WTC11 (cell line): ENCODE measurements at regions not wholly inside any gene's neighbourhood (a gene's known extent, or its start where the extent isn't known, plus 50 kb on each side); places are given as distances from the start of the nearest gene placed in this dataset.

Experiments
- ATAC-seq: fragments of 200-7000 bp; cut with Tn5 transposase; 2 replicates; pipeline ENCODE4 v1.10.0; 2021; ENCODE audit warnings: mild to moderate bottlenecking, moderate library complexity
- CTCF ChIA-PET: fragments of 300-600 bp; sonication (Branson Sonifier 250); formaldehyde crosslinking; loops from one replicate; lab custom pipeline; 2021; ENCODE audit warnings: antibody characterized with exemption; lab: Charles Lee
- POLR2A ChIA-PET: fragments of 350-600 bp; sonication (Branson Sonifier 250); formaldehyde crosslinking; loops from one replicate; lab custom pipeline; 2021; ENCODE audit warnings: antibody characterized with exemption; lab: Charles Lee
- DNase-seq: peaks from one replicate; pipeline ENCODE4 v3.0.0; 2021; ENCODE audit warnings: low spot score
- H3K27ac Mint-ChIP-seq: 2 replicates; pipeline ENCODE4 v1.8.0; 2021; ENCODE audit warnings: mixed read lengths
- H3K27me3 Mint-ChIP-seq: 2 replicates; pipeline ENCODE4 v1.8.0; 2021; ENCODE audit warnings: low read depth, mild to moderate bottlenecking, moderate library complexity, mixed read lengths
- H3K36me3 Mint-ChIP-seq: 2 replicates; pipeline ENCODE4 v1.8.0; 2021; ENCODE audit warnings: mixed read lengths
- H3K4me1 Mint-ChIP-seq: 2 replicates; pipeline ENCODE4 v1.8.0; 2022; ENCODE audit warnings: mixed read lengths
- H3K4me3 Mint-ChIP-seq: 2 replicates; pipeline ENCODE4 v1.8.0; 2021; ENCODE audit warnings: mild to moderate bottlenecking, moderate library complexity, mixed read lengths
- H3K9me3 Mint-ChIP-seq: 2 replicates; pipeline ENCODE4 v1.8.0; 2021; ENCODE audit warnings: mixed read lengths
- CBFB ChIP-seq: sonication (generic); formaldehyde crosslinking; IDR thresholded peaks from 2 replicates; pipeline ENCODE4 v1.8.1; 2022; ENCODE audit warnings: mild to moderate bottlenecking, low read depth, missing genetic modification reagents
- ELF4 ChIP-seq: sonication (generic); formaldehyde crosslinking; IDR thresholded peaks from 2 replicates; pipeline ENCODE4 v1.8.1; 2022; ENCODE audit warnings: low read depth, mild to moderate bottlenecking, moderate library complexity, missing genetic modification reagents
- ERG ChIP-seq: fragments of 250-450 bp; sonication (Bioruptor Pico); IDR thresholded peaks from 2 replicates; pipeline ENCODE4 v1.8.0; 2021; ENCODE audit warnings: mild to moderate bottlenecking
- GABPB1 ChIP-seq: sonication (generic); formaldehyde crosslinking; IDR thresholded peaks from 2 replicates; pipeline ENCODE4 v1.8.1; 2023; ENCODE audit warnings: mild to moderate bottlenecking, missing genetic modification reagents
- HMGXB4 ChIP-seq: sonication (generic); formaldehyde crosslinking; IDR thresholded peaks from 2 replicates; pipeline ENCODE4 v1.8.1; 2023; ENCODE audit warnings: mild to moderate bottlenecking, moderate library complexity, missing genetic modification reagents
- NR1H2 ChIP-seq: sonication (generic); formaldehyde crosslinking; IDR thresholded peaks from 2 replicates; pipeline ENCODE4 v1.9.0; 2021; ENCODE audit warnings: mild to moderate bottlenecking, moderate library complexity, missing genetic modification reagents
- PREB ChIP-seq: sonication (generic); formaldehyde crosslinking; IDR thresholded peaks from 2 replicates; pipeline ENCODE4 v1.8.1; 2022; ENCODE audit warnings: mild to moderate bottlenecking, missing genetic modification reagents, moderate library complexity, borderline replicate concordance
- SMAD4 ChIP-seq: sonication (generic); formaldehyde crosslinking; IDR thresholded peaks from 2 replicates; pipeline ENCODE4 v1.8.0; 2022; ENCODE audit warnings: mild to moderate bottlenecking, missing genetic modification reagents
- ZNF219 ChIP-seq: sonication (generic); formaldehyde crosslinking; IDR thresholded peaks from 2 replicates; pipeline ENCODE4 v1.8.0; 2023; ENCODE audit warnings: missing genetic modification reagents, mild to moderate bottlenecking, borderline replicate concordance
- ZNF232 ChIP-seq: sonication (generic); formaldehyde crosslinking; IDR thresholded peaks from 2 replicates; pipeline ENCODE4 v1.8.0; 2022; ENCODE audit warnings: mild to moderate bottlenecking, missing genetic modification reagents
- ZNF263 ChIP-seq: sonication (generic); formaldehyde crosslinking; IDR thresholded peaks from 2 replicates; pipeline ENCODE4 v1.8.1; 2022; ENCODE audit warnings: low read depth, mild to moderate bottlenecking, moderate library complexity, missing genetic modification reagents
- ZNF396 ChIP-seq: fragments of 250-450 bp; sonication (Bioruptor Pico); IDR thresholded peaks from 2 replicates; pipeline ENCODE4 v1.8.0; 2021; ENCODE audit warnings: mild to moderate bottlenecking, moderate library complexity, borderline replicate concordance
- ZNF671 ChIP-seq: fragments of 250-450 bp; sonication (Bioruptor Pico); IDR thresholded peaks from 2 replicates; pipeline ENCODE4 v1.8.0; 2021; ENCODE audit warnings: mild to moderate bottlenecking
- ZSCAN18 ChIP-seq: fragments of 250-450 bp; sonication (Bioruptor Pico); IDR thresholded peaks from 2 replicates; pipeline ENCODE4 v2.1.2; 2022; ENCODE audit warnings: mild to moderate bottlenecking, moderate library complexity

GRCh38 chr2:147686365-147686764 is 158.5 kb upstream of the ACVR2A start (continued):
- no peak for TF ChIP-seq ZNF671 (CRISPR knock-in tag)
- TF ChIP-seq ZNF396 (CRISPR knock-in tag): no peak
- no peak for TF ChIP-seq ZNF263 (CRISPR knock-in tag)
- TF ChIP-seq ZNF232 (CRISPR knock-in tag): no peak
- no peak for TF ChIP-seq SMAD4 (CRISPR knock-in tag)

GRCh38 chr2:147684903-147685302 is 159.9 kb upstream of the ACVR2A start:
- H3K27me3 Mint-ChIP-seq: peaks cover 2% of the 10 kb centered on the region; the same call in 1 of the 2 replicates
- peaks cover 15% of the 10 kb centered on the region for H3K4me1 Mint-ChIP-seq
- H3K4me3 Mint-ChIP-seq: no peak overlapping the region
- POLR2A ChIA-PET: no interaction called here
- ATAC-seq (no peak), DNase-seq (no peak)
- TF ChIP-seq ZSCAN18 (CRISPR knock-in tag): no peak
- TF ChIP-seq HMGXB4 (CRISPR knock-in tag): no peak
- no peak for TF ChIP-seq CBFB (CRISPR knock-in tag)
- TF ChIP-seq SMAD4 (CRISPR knock-in tag): no peak
- H3K36me3 Mint-ChIP-seq: peaks cover 24% of the 10 kb centered on the region
- CTCF ChIA-PET: interaction anchor here (2.1 kb wide), 1 partner anchor 226 kb away, joined by 5 read pairs; no protein-coding TSS in a partner anchor
- peaks cover 28% of the 10 kb centered on the region for H3K9me3 Mint-ChIP-seq
- H3K27ac Mint-ChIP-seq: no peak overlapping the region

GRCh38 chr2:147683380-147683779 is 161.4 kb upstream of the ACVR2A start:
- ATAC-seq: peak; percentile 76
- ChIA-PET CTCF (interaction anchor here (0.7 kb wide), 1 partner anchor 72 kb away, joined by 3 read pairs; no protein-coding TSS in a partner anchor), POLR2A (no interaction called here)
- Mint-ChIP-seq H3K27ac (no peak overlapping the region), H3K4me1 (peaks cover 19% of the 10 kb centered on the region), H3K27me3 (peaks cover 2% of the 10 kb centered on the region; the same call in 1 of the 2 replicates), H3K4me3 (no peak overlapping the region), H3K36me3 (peaks cover 24% of the 10 kb centered on the region), H3K9me3 (peaks cover 28% of the 10 kb centered on the region)
- DNase-seq: no peak
- TF ChIP-seq ZNF219 (CRISPR knock-in tag) (no peak), ELF4 (CRISPR knock-in tag) (no peak), HMGXB4 (CRISPR knock-in tag) (no peak), ERG (CRISPR knock-in tag) (no peak), NR1H2 (CRISPR knock-in tag) (no peak), PREB (CRISPR knock-in tag) (no peak), GABPB1 (CRISPR knock-in tag) (no peak)
